ENCODE measurements at regions not wholly inside any gene's neighbourhood (a gene's known extent, or its start where the extent isn't known, plus 50 kb on each side); places are given as distances from the start of the nearest gene placed in this dataset.

- H3K27ac Mint-ChIP-seq: no peak overlapping the region
- H3K9me3 Mint-ChIP-seq: no peaks in the 10 kb centered on the region
- H3K4me1 Mint-ChIP-seq: no peaks in the 10 kb centered on the region
- no peaks in the 10 kb centered on the region for H3K36me3 Mint-ChIP-seq
- no peak overlapping the region for H3K4me3 Mint-ChIP-seq
- H3K27me3 Mint-ChIP-seq: no peaks in the 10 kb centered on the region
- no peak for DNase-seq
These were observed 615.7 kb downstream of the TBL1XR1 start for GRCh38 chr3:176581589-176581988.

GRCh38 chr3:176579711-176580185 lies 617.5 kb downstream of the TBL1XR1 start:
- no peaks in the 10 kb centered on the region for H3K27me3 Mint-ChIP-seq
- no peaks in the 10 kb centered on the region for H3K36me3 Mint-ChIP-seq
- H3K9me3 Mint-ChIP-seq: no peaks in the 10 kb centered on the region
- no peak for DNase-seq
- H3K4me3 Mint-ChIP-seq: no peak overlapping the region
- no peak overlapping the region for H3K27ac Mint-ChIP-seq
- no peaks in the 10 kb centered on the region for H3K4me1 Mint-ChIP-seq

DNA sequence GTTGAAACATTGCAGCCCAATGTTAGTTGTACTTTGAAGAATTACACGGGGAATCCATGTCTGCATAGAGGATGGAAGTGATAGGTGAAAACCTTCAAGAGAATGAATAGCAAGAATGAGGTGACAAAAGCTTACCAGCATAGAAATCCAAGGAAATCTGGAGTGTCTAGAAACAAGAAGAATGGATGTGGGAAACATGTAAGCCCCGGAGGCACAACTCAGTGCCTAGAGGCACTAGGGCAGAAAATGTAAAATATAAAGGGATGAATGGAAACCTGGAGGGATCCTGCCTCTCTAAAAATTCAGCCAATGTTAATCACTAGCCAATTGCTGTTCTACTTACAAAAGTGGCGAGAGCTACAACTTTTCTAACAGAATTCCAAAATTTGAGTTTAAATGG lies 619.0 kb downstream of the TBL1XR1 start:
- Mint-ChIP-seq H3K27ac (no peak overlapping the region), H3K36me3 (no peaks in the 10 kb centered on the region), H3K27me3 (no peaks in the 10 kb centered on the region), H3K9me3 (no peaks in the 10 kb centered on the region), H3K4me3 (no peak overlapping the region), H3K4me1 (no peaks in the 10 kb centered on the region)
- no peak for DNase-seq

DNA sequence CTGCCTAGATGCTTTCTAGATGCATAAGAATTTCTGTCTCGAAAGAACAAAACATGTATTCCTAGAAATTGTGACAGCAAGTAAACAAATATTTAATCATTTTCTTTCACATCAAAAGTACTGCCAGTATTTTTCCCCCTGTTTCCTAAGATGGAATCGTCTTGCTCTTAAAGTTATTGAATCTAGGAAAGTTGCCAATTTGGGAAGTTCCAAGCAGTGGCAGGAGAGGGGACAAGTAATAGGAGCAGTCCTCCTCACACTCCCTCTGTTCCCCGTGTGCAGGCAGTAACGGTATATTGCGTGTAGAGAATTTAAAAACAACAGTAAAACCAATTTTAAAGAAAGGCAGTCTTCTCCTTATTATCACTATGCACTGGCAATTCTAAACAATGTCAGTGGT lies 619.8 kb downstream of the TBL1XR1 start:
- Mint-ChIP-seq H3K4me1 (no peaks in the 10 kb centered on the region), H3K27me3 (no peaks in the 10 kb centered on the region), H3K36me3 (no peaks in the 10 kb centered on the region), H3K4me3 (no peak overlapping the region), H3K9me3 (no peaks in the 10 kb centered on the region), H3K27ac (no peak overlapping the region)
- DNase-seq: no peak

DNA sequence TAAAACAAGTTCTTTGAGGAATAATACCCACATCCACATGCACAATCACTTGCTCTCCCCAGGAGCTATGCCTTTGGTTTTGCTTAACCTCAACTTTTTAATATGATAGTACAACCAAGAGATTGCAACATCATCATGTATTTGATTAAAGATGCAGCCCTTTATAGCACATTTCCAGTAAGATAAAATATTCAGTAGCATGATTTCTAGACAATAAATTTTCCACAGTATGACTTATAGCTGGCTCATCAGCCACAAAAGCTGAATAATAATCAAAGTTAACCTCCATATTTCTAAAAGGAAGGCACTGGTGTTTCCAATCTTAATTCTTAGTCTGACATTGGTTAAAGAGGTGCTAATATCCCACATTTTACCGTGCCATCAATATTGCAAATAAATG lies 622.5 kb downstream of the TBL1XR1 start:
- H3K9me3 Mint-ChIP-seq: no peaks in the 10 kb centered on the region
- H3K27me3 Mint-ChIP-seq: no peaks in the 10 kb centered on the region
- H3K4me1 Mint-ChIP-seq: no peaks in the 10 kb centered on the region
- no peak overlapping the region for H3K27ac Mint-ChIP-seq
- DNase-seq: no peak
- H3K36me3 Mint-ChIP-seq: no peaks in the 10 kb centered on the region
- no peak overlapping the region for H3K4me3 Mint-ChIP-seq

DNA sequence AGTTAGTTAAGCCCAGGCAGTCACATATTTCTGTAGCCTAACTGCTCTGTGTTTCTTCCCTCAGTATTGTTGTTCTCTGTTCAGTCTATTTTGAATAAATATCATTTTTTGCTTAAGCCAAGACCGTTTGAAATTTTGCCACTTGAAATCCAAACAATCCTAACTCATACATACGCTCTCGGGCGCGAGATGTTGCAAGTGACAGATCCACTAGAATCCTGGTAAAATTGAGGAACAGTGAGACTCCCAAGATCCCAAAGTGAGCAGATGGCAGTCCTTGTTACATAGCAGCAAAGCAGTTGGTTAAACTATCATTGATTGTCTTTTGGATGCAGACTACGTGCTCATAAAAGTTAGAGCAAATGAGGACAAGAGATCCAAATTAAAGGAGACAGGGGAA lies 625.4 kb downstream of the TBL1XR1 start:
- no peak for DNase-seq
- no peaks in the 10 kb centered on the region for H3K36me3 Mint-ChIP-seq
- no peak overlapping the region for H3K27ac Mint-ChIP-seq
- no peaks in the 10 kb centered on the region for H3K9me3 Mint-ChIP-seq
- no peaks in the 10 kb centered on the region for H3K27me3 Mint-ChIP-seq
- H3K4me3 Mint-ChIP-seq: no peak overlapping the region
- H3K4me1 Mint-ChIP-seq: no peaks in the 10 kb centered on the region

- no peaks in the 10 kb centered on the region for H3K9me3 Mint-ChIP-seq
- no peaks in the 10 kb centered on the region for H3K27me3 Mint-ChIP-seq
- DNase-seq: no peak
- no peak overlapping the region for H3K4me3 Mint-ChIP-seq
- no peak overlapping the region for H3K27ac Mint-ChIP-seq
- H3K4me1 Mint-ChIP-seq: no peaks in the 10 kb centered on the region
- H3K36me3 Mint-ChIP-seq: no peaks in the 10 kb centered on the region
These were observed 626.3 kb downstream of the TBL1XR1 start for GRCh38 chr3:176570992-176571391.

DNA sequence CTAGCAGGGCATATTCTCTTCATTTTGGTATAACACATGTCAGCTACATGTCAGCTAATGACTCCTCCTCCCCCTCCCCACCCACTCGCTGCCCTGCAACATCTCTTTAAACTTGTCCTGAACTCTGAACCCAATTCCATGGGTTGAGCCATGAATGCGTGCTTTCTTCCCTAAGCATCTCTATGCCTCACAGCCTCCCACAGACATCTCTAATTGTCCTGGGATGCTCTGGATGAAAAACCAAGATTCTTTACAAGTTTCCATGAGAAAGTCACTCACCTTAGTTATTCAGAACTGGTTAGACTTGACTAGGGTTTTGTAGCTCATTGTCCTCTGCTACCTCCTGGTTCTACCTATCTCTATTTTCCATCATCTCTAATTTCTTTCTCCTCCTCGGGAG lies 629.1 kb downstream of the TBL1XR1 start:
- no peaks in the 10 kb centered on the region for H3K4me1 Mint-ChIP-seq
- H3K27ac Mint-ChIP-seq: no peak overlapping the region
- H3K4me3 Mint-ChIP-seq: no peak overlapping the region
- no peaks in the 10 kb centered on the region for H3K27me3 Mint-ChIP-seq
- H3K9me3 Mint-ChIP-seq: peaks cover 5% of the 10 kb centered on the region
- no peak for DNase-seq
- H3K36me3 Mint-ChIP-seq: no peaks in the 10 kb centered on the region

DNA sequence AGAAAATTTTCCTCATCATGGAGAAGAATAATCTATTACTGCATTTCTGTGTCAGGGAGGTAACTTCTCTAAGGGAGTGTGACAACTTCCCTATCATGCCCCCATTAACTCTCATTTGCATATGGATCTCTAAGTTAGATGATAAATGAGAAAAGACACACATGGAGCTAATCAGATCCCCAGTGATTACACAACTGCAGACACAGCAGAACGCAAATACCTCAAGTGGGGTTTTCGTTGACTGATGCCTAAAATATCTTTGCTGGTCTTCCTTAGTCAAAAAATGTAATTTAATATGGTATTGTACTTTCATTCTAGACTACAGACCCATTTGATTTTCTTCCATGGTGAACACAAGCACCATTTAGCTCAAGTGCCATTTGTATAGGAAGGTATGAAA lies 630.5 kb downstream of the TBL1XR1 start:
- Mint-ChIP-seq H3K36me3 (no peaks in the 10 kb centered on the region), H3K27ac (no peak overlapping the region), H3K4me1 (no peaks in the 10 kb centered on the region), H3K4me3 (no peak overlapping the region), H3K27me3 (no peaks in the 10 kb centered on the region), H3K9me3 (peaks cover 5% of the 10 kb centered on the region)
- no peak for DNase-seq

GRCh38 chr3:176562331-176562730 lies 635.0 kb downstream of the TBL1XR1 start:
- Mint-ChIP-seq H3K36me3 (no peaks in the 10 kb centered on the region), H3K4me3 (no peak overlapping the region), H3K4me1 (no peaks in the 10 kb centered on the region), H3K9me3 (peaks cover 5% of the 10 kb centered on the region), H3K27ac (no peak overlapping the region), H3K27me3 (no peaks in the 10 kb centered on the region)
- DNase-seq: no peak

- Mint-ChIP-seq H3K9me3 (peaks cover 5% of the 10 kb centered on the region), H3K27ac (no peak overlapping the region), H3K4me3 (no peak overlapping the region), H3K36me3 (no peaks in the 10 kb centered on the region), H3K4me1 (no peaks in the 10 kb centered on the region), H3K27me3 (no peaks in the 10 kb centered on the region)
- DNase-seq: no peak
These were observed 635.5 kb downstream of the TBL1XR1 start for GRCh38 chr3:176561826-176562225.

DNA sequence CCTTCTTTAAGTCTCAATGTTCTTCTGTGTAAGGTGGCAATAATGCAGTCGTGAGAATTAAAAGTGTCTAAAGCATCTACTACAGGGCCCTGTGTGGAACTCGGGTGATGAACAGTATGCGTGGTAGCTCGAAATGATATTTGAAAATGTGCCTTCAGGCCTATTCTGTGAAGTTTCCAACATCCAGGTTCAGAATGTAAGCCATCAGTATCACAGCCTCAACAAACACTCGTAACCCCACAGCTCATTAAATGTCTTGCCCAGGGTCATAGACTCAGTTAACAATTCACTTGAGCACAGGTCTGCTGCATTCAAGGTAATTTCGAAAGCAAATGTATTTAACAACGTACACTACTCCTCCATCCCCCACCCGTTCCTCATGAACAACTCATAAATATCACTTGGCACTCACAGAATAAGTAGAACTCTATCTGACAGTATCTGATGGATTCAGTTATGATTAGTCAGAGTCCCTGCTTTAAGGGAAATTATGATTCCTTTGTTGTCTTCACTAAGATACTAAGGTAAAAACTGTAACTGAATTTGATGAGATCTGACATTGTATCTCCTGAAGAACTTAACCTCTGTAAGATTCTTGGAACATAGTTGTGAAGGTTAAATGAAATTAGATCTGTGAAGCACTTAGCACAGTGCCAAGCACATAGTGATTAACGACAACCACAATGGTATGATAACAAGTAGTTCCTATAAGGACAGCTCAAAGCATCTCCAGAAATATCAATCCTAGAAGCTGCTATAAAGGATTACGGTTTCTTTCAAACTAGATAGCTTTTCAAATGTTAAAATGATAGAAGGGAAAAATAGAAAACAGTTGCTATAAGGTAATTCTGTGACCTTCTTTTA lies 642.3 kb downstream of the TBL1XR1 start:
- Mint-ChIP-seq H3K9me3 (no peaks in the 10 kb centered on the region), H3K36me3 (no peaks in the 10 kb centered on the region), H3K4me3 (no peak overlapping the region), H3K27ac (no peak overlapping the region), H3K27me3 (no peaks in the 10 kb centered on the region), H3K4me1 (no peaks in the 10 kb centered on the region)
- no peak for DNase-seq

- Mint-ChIP-seq H3K4me1 (no peaks in the 10 kb centered on the region), H3K9me3 (no peaks in the 10 kb centered on the region), H3K36me3 (no peaks in the 10 kb centered on the region), H3K27me3 (no peaks in the 10 kb centered on the region), H3K27ac (no peak overlapping the region), H3K4me3 (no peak overlapping the region)
- DNase-seq: no peak
These were observed 643.0 kb downstream of the TBL1XR1 start for GRCh38 chr3:176554264-176554663.

GRCh38 chr3:176526942-176527341 lies 670.3 kb downstream of the TBL1XR1 start:
- DNase-seq: no peak
- no peaks in the 10 kb centered on the region for H3K4me1 Mint-ChIP-seq
- peaks cover 5% of the 10 kb centered on the region for H3K9me3 Mint-ChIP-seq
- no peak overlapping the region for H3K4me3 Mint-ChIP-seq
- no peaks in the 10 kb centered on the region for H3K36me3 Mint-ChIP-seq
- no peaks in the 10 kb centered on the region for H3K27me3 Mint-ChIP-seq
- H3K27ac Mint-ChIP-seq: no peak overlapping the region

DNA sequence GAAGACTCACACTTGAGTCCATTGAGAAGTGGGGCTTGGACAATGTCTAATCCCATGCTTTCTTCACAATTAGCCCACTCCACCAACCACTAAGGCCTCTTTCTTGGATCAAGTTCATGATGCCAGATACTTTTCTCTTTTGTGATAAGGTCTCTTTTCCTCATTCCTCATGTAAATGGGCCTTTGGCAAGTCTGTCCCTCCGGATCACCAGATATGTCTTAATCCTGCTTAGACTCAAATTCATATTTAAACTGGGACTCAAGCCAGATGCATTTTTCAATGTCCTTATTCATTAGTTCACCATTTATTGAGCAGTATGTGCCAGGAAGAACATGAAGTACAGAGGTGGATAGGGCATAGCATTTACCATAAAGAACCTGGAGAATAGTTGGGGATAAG lies 671.1 kb downstream of the TBL1XR1 start:
- no peaks in the 10 kb centered on the region for H3K36me3 Mint-ChIP-seq
- H3K4me3 Mint-ChIP-seq: no peak overlapping the region
- no peaks in the 10 kb centered on the region for H3K27me3 Mint-ChIP-seq
- DNase-seq: no peak
- H3K27ac Mint-ChIP-seq: no peak overlapping the region
- no peaks in the 10 kb centered on the region for H3K4me1 Mint-ChIP-seq
- peaks cover 5% of the 10 kb centered on the region for H3K9me3 Mint-ChIP-seq

DNA sequence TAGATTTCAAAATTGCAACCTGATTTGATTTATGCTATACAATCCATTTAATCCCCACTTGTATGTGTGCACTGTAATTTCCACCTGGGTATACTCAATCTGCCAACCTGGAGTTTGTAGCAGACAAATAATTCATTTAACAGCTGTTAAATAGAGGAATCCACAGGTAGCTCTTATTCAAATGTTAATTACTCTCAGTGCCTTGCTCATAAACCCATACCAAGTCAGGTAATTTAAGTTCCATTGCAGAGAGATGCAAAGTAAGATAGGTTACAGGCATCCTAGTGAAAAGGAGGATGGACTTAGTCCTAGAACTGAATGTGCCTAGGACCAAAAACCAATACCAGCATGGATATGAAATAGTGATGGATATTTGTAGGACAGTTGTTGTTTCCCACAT lies 674.2 kb downstream of the TBL1XR1 start:
- no peak for DNase-seq
- Mint-ChIP-seq H3K36me3 (no peaks in the 10 kb centered on the region), H3K27me3 (no peaks in the 10 kb centered on the region), H3K27ac (no peak overlapping the region), H3K4me3 (no peak overlapping the region), H3K4me1 (no peaks in the 10 kb centered on the region), H3K9me3 (peaks cover 2% of the 10 kb centered on the region)

All from activated naive CD8-positive, alpha-beta T cell treated with anti-CD3 and anti-CD28 coated beads for 36 hours (primary cell).